Tibial artery (tissue), 4 donors: ENCODE measurements at regions not wholly inside any gene's neighbourhood (a gene's known extent, or its start where the extent isn't known, plus 50 kb on each side); places are given as distances from the start of the nearest gene placed in this dataset.

Experiments
- DNase-seq, 2 donors: peaks; one replicate each; pipeline ENCODE4 v3.0.0-alpha.2; 2019
- H3K27ac ChIP-seq, 2 donors: fragments of 200-600 bp; sonication (generic) in 1 of 2; 1 replicate in 1 of 2; 2 replicates in 1 of 2; pipeline ENCODE4 v1.5.1; 2018 to 2019; ENCODE audit warnings: mild to moderate bottlenecking in 1 of 2
- H3K27me3 ChIP-seq, 2 donors: fragments of 200-600 bp; sonication (generic) in 1 of 2; one replicate each; pipeline versions ENCODE4 v1.5.1 to v1.6.0; 2016 to 2019
- H3K36me3 ChIP-seq, 3 donors: fragments of 200-600 bp; sonication (generic) in 2 of 3; one replicate each; pipeline ENCODE4 v1.5.1; 2016 to 2019; ENCODE audit warnings: mild to moderate bottlenecking in 2 of 3
- H3K4me1 ChIP-seq, 4 donors: fragments of 200-600 bp; sonication (generic) in 2 of 4; 1 replicate in 3 of 4; 2 replicates in 1 of 4; pipeline ENCODE4 v1.5.1; 2016 to 2019
- H3K4me3 ChIP-seq, 2 donors: fragments of 200-600 bp; sonication (generic) in 1 of 2; 1 replicate in 1 of 2; 2 replicates in 1 of 2; pipeline ENCODE4 v1.5.1; 2018 to 2019; ENCODE audit warnings: mild to moderate bottlenecking in 2 of 2
- H3K9me3 ChIP-seq, 3 donors: fragments of 200-600 bp; sonication (generic) in 1 of 3; one replicate each; pipeline ENCODE4 v1.5.1; 2016 to 2019
- CTCF ChIP-seq, 2 experiments: fragments of 200-600 bp in 1 of 2; fragments of 450-650 bp in 1 of 2; IDR thresholded peaks; one replicate each; pipeline ENCODE4 v1.5.1; 2017 to 2019; ENCODE audit warnings: antibody characterized with exemption in 2 of 2, mild to moderate bottlenecking in 1 of 2, moderate library complexity in 1 of 2
- intact Hi-C: fragments of 100-400 bp; cut with DNase I; formaldehyde crosslinking; loops from one replicate; pipeline ENCODE4 v1.15.0; 2023; ENCODE audit warnings: low total_unique reads

- TF ChIP-seq CTCF (IDR thresholded peaks at IDR 0.05), result no peak
- peaks cover 0 to 4% (median 0%) of the 10 kb centered on the region in 3 donors for H3K9me3 ChIP-seq
- no peak overlapping the region for H3K4me3 ChIP-seq
- peaks cover 0 to 12% (median 2%) of the 10 kb centered on the region in 4 donors for H3K4me1 ChIP-seq
- H3K36me3 ChIP-seq, result no peaks in the 10 kb centered on the region
- intact Hi-C loops, result no loop called here
- DNase-seq, result peak; percentile 32 to 81
- no peaks in the 10 kb centered on the region for H3K27me3 ChIP-seq
- no peak overlapping the region for H3K27ac ChIP-seq
Observed at GRCh38 chrX:39953879-39954278, 143.9 kb downstream of the BCOR start.

GRCh38 chrX:39954851-39955250, 142.9 kb downstream of the BCOR start:
- Histone ChIP-seq H3K4me1 (peaks cover 0 to 12% (median 2%) of the 10 kb centered on the region in 4 donors), H3K27me3 (no peaks in the 10 kb centered on the region), H3K4me3 (no peak overlapping the region), H3K36me3 (no peaks in the 10 kb centered on the region), H3K27ac (no peak overlapping the region), H3K9me3 (peaks cover 0 to 4% (median 0%) of the 10 kb centered on the region in 3 donors)
- intact Hi-C loops, result no loop called here
- TF ChIP-seq CTCF (IDR thresholded peaks at IDR 0.05), result no peak
- DNase-seq, result no peak

GRCh38 chrX:39955625-39956024, 142.1 kb downstream of the BCOR start:
- no peak overlapping the region for H3K27ac ChIP-seq
- H3K4me1 ChIP-seq, result peaks cover 0 to 12% (median 2%) of the 10 kb centered on the region in 4 donors
- TF ChIP-seq CTCF (IDR thresholded peaks at IDR 0.05), result no peak
- H3K36me3 ChIP-seq, result no peaks in the 10 kb centered on the region
- H3K9me3 ChIP-seq, result peaks cover 0 to 4% (median 0%) of the 10 kb centered on the region in 3 donors
- no peak overlapping the region for H3K4me3 ChIP-seq
- DNase-seq, result no peak
- H3K27me3 ChIP-seq, result no peaks in the 10 kb centered on the region
- intact Hi-C loops, result no loop called here

GRCh38 chrX:39956803-39957394, 140.9 kb downstream of the BCOR start:
- Histone ChIP-seq H3K4me1 (peaks cover 0 to 12% (median 2%) of the 10 kb centered on the region in 4 donors), H3K36me3 (no peaks in the 10 kb centered on the region), H3K4me3 (no peak overlapping the region), H3K27ac (no peak overlapping the region), H3K9me3 (no peaks in the 10 kb centered on the region), H3K27me3 (no peaks in the 10 kb centered on the region)
- no peak for DNase-seq
- no peak for TF ChIP-seq CTCF (IDR thresholded peaks at IDR 0.05)
- intact Hi-C loops, result no loop called here

- DNase-seq, result no peak
Observed at GRCh38 chrX:39957816-39958566, 139.8 kb downstream of the BCOR start.

More at GRCh38 chrX:39957816-39958566, 139.8 kb downstream of the BCOR start:
- Histone ChIP-seq H3K27ac (no peak overlapping the region), H3K9me3 (no peaks in the 10 kb centered on the region), H3K27me3 (no peaks in the 10 kb centered on the region), H3K4me1 (peaks cover 0 to 12% (median 2%) of the 10 kb centered on the region in 4 donors), H3K4me3 (no peak overlapping the region), H3K36me3 (no peaks in the 10 kb centered on the region)
- no peak for TF ChIP-seq CTCF (IDR thresholded peaks at IDR 0.05)
- intact Hi-C loops, result no loop called here
